ENCODE measurements at regions not wholly inside any gene's neighbourhood (a gene's known extent, or its start where the extent isn't known, plus 50 kb on each side); places are given as distances from the start of the nearest gene placed in this dataset.

DNA sequence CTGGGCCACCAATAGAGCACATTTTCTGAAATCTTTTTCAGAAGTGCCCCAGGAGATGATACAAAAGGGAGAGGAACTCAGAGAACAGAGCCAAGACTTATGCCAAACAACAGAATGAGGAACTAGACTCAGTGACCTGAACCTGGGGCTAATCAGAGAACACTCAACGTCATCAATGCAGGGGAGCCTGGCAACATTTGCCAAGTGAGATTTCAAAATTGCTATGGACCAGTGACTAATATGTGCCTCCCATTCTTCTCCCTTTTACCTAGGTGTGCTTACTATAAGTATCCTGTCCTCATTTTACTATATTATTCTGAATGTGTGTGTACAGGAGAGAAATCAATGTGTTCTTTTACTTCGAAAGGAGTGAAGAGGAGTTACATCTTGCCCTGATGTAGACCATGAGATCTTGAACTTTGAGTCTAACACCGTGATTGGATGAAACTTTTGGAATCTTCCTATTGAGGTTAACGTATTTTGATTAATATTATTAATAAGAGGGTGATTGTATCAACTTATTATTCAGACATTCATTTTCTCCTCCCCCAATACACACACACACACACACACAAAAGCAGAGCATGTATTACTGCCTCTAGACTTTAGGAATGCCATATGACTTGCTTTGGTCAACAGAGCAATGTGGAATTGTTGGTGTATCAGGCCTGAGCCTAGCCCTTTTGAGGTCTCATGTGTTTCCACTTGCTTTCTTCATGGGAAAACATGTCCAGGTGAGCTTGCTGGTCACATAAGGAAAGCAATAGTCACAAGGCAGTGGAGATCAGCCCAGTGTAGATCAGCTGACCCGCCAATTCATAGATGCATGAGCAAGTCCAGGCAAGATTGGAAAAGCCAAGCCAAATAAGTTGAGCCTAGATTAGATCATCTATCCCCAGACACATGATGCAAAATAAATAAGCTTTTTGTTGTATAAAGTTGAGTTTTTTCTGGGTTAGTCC lies 80.3 kb upstream of the ETS2 start:
- POLR2A ChIA-PET: no interaction called here
- Histone ChIP-seq H3K4me3 (replicated peaks in 1 of 3; ENCODE audit: insufficient read depth in 1 of 3, low read depth in 1 of 3, low read length in 3 of 3) (no peak overlapping the region), H3K9me3 (replicated peaks; ENCODE audit: control insufficient read depth, insufficient read depth, low read length) (peaks cover 2% of the 10 kb centered on the region), H3K9ac (replicated peaks; ENCODE audit: extremely low read depth, insufficient read depth, low read length) (no peak overlapping the region), H3K4me1 (ENCODE audit: control insufficient read depth, extremely low read depth, insufficient read depth, low read length) (no peaks in the 10 kb centered on the region), H3K36me3 (ENCODE audit: control insufficient read depth in 2 of 2, extremely low read depth in 1 of 2, insufficient read depth in 2 of 2, low read length in 2 of 2) (no peaks in the 10 kb centered on the region), H3K9me1 (replicated peaks; ENCODE audit: control insufficient read depth, extremely low read depth, insufficient read depth, low read length) (no peaks in the 10 kb centered on the region), H3K27ac (ENCODE audit: insufficient read depth, low read depth, low read length) (no peak overlapping the region), H2AFZ (ENCODE audit: low read depth, low read length) (no peak overlapping the region), H3K27me3 (ENCODE audit: control insufficient read depth in 2 of 2, insufficient read depth in 2 of 2, low read length in 2 of 2) (peaks cover 5% of the 10 kb centered on the region in 2 experiments), H3K79me2 (ENCODE audit: control insufficient read depth, insufficient read depth, low read length) (no peaks in the 10 kb centered on the region), H4K20me1 (replicated peaks; ENCODE audit: control insufficient read depth, extremely low read depth, insufficient read depth, low read length) (no peaks in the 10 kb centered on the region), H3K4me2 (ENCODE audit: insufficient read depth, low read length) (no peak overlapping the region)
- no TSS peak for BruUV-seq (replicated peaks)
- TF ChIP-seq, protein P1, sequence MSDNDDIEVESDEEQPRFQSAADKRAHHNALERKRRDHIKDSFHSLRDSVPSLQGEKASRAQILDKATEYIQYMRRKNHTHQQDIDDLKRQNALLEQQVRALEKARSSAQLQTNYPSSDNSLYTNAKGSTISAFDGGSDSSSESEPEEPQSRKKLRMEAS (IDR thresholded peaks at IDR 0.05; ENCODE audit: insufficient read depth, insufficient read length): no peak
- TF ChIP-seq POLR2A (IDR thresholded peaks at IDR 0.05; ENCODE audit: low read depth, low read length) (no peak), MYC (IDR thresholded peaks at IDR 0.05; ENCODE audit: low read depth, low read length) (no peak), FOS (IDR thresholded peaks at IDR 0.05; ENCODE audit: borderline replicate concordance, insufficient read depth, low read length) (no peak), JUN (IDR thresholded peaks at IDR 0.05; ENCODE audit: borderline replicate concordance, insufficient read depth, insufficient read length, low read depth) (no peak)
- TF ChIP-seq, protein P2, sequence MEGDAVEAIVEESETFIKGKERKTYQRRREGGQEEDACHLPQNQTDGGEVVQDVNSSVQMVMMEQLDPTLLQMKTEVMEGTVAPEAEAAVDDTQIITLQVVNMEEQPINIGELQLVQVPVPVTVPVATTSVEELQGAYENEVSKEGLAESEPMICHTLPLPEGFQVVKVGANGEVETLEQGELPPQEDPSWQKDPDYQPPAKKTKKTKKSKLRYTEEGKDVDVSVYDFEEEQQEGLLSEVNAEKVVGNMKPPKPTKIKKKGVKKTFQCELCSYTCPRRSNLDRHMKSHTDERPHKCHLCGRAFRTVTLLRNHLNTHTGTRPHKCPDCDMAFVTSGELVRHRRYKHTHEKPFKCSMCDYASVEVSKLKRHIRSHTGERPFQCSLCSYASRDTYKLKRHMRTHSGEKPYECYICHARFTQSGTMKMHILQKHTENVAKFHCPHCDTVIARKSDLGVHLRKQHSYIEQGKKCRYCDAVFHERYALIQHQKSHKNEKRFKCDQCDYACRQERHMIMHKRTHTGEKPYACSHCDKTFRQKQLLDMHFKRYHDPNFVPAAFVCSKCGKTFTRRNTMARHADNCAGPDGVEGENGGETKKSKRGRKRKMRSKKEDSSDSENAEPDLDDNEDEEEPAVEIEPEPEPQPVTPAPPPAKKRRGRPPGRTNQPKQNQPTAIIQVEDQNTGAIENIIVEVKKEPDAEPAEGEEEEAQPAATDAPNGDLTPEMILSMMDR (IDR thresholded peaks at IDR 0.05; ENCODE audit: extremely low read depth in 1 of 2, insufficient read depth in 1 of 2, low read depth in 1 of 2, low read length in 2 of 2): no peak
- dilution Hi-C loops (cut with MboI; ENCODE audit: extremely low pct_ligation_motif_present, low sequenced_read_pairs): loop anchor here (25.0 kb wide), 1 partner anchor 437 kb away; no protein-coding TSS in a partner anchor
- CTCF ChIA-PET: no interaction called here
- DNase-seq (ENCODE audit: low read depth, low spot score) (no peak), FAIRE-seq (no peak)
- intact Hi-C loops (cut with micrococcal nuclease): no loop called here

Measured in endothelial cell of umbilical vein (primary cell).